B cell (primary cell): ENCODE measurements at regions not wholly inside any gene's neighbourhood (a gene's known extent, or its start where the extent isn't known, plus 50 kb on each side); places are given as distances from the start of the nearest gene placed in this dataset.

Experiments
- CTCF ChIP-seq: fragments of 200-600 bp; IDR thresholded peaks from one replicate; pipeline ENCODE4 v1.8.0; 2022; ENCODE audit warnings: antibody characterized with exemption, mild to moderate bottlenecking
- EZH2 ChIP-seq: IDR thresholded peaks from 2 replicates; pipeline ENCODE4 v1.6.1; 2012; ENCODE audit warnings: borderline replicate concordance, low read depth, mild to moderate bottlenecking, moderate library complexity, low read length; ENCODE audit not compliant: insufficient read depth, poor library complexity, severe bottlenecking

- no peak for TF ChIP-seq CTCF
- TF ChIP-seq EZH2: no peak
Measured at GRCh38 chrX:22855693-22856092, 144.1 kb upstream of the DDX53 start.
